HUDEP-2 (cell line): ENCODE measurements at regions not wholly inside any gene's neighbourhood (a gene's known extent, or its start where the extent isn't known, plus 50 kb on each side); places are given as distances from the start of the nearest gene placed in this dataset.
"Not testable (repeated sequence)": the region's sequence is repeated elsewhere in the genome, so short reads cannot be mapped to it uniquely, and the experiment has no call there.

Source experiments
- DNase-seq, 76 experiments: peaks; one replicate each; lab custom pipeline; 2025; ENCODE audit not compliant: unreplicated experiment in 76 of 76; lab: John Stamatoyannopoulos, UW

DNA sequence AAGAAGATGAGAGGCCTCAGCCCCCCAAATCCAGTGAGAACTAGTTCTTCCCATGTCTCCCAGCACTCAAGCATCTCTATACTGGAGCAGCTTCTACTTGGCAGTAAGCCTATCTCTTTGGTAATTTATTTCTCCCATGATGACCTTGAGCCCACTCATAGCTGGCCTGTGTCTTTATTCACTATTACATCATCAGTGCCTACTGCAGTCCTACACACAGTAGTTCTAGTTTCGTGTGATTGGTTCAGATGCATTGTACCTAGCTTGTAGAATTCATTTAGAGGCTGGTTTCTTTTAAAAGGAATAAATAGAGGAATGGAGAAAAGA, 255.6 kb upstream of the ZFP64 start:
- DNase-seq, result peak in 19 of 76 experiments; percentile 11 to 74 (median 39)

DNA sequence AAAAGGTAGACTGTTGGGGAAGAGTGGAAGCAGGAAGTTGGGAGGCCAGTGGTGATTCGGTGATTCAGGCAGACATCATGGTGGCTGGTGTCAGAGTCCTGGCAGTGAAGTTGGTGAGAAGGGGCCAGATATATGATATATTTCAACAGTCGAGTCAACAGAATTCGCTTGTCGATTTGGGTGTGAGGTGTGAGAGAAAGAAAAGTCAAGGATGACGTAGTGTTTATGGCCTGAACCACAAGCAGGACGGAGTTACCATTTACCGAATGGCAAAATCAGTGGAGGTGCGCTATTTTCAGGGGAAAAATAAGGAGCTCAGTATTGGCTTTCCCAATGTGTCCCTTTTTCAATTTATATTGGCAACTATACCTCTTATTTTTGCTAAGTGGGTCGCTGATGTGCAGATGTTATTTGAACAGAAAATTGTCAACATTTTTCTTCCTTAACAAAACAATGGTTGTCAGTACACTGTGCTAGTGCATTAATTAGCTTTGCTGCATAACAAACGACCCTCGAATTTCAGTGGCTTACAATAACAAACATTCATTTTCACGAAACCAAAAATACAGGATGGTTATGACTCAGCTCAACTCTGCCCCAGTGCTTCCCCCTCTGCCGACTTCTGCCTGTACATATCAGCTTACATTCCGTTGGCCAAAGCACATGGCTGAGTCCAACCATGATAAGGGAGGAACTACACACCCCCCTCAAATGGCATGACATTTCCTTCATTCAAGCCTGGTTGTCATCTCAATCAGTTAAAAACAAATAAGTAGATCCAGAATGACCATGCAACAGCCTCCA, 255.0 kb upstream of the ZFP64 start:
- peak in 45 of 76 experiments; percentile 2 to 74 (median 31) for DNase-seq

DNA sequence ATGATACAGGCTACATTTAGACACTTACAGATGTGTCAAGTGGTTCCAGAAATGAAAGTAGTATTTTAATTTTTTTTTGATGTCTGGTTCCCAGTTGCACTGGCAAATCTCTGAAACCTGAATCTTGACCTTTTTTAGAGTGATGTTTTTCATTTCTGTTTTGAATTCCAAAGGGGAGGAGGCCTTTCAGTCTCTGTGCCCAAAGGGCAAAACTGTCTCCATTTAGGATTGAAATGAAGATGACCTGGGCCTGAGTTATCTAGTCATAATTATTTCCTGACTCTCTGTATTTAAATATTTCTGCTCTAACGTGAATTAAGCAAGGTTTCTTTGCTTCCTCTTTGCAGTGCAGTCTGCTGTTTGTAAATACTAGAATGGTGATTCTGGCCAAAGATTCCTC, 252.9 kb upstream of the ZFP64 start:
- DNase-seq, result no peak

DNA sequence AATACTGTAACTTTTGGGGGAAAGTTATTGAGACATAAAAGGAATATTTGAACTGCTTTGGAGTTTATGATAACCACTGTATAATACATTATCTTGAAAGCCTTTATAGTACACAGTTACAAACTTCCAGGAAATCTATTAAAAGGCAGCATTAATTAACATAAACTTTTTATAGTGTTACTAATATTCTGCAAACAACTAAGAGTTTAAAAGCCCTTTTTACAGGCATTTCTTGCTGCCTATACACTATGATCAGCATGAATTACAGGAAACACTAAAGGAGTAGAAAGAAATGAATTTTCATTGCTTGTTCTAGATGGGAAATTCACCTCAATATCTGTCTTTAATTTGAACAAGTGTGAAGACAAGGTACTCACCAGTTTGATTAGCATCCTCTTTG, 252.3 kb upstream of the ZFP64 start:
- no peak for DNase-seq

DNA sequence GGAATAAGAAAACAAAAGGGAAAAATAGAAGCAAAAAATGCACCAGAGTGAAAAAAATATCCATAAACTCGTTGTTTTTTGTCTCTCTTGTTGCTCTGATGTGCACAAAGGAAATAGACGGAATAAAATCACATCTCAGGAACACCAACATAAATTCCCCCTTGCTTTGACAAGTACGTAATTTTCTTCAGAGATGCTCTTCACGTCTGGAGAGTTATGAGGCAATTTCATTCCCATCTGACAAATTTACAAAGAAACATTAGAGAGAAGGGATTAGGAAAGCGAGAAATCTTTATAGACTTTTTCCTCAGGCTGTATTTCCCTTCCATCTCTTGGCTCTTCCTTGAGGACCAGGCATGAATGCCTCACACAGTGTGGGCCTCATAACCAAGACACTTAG, 250.1 kb upstream of the ZFP64 start:
- DNase-seq, result no peak

DNA sequence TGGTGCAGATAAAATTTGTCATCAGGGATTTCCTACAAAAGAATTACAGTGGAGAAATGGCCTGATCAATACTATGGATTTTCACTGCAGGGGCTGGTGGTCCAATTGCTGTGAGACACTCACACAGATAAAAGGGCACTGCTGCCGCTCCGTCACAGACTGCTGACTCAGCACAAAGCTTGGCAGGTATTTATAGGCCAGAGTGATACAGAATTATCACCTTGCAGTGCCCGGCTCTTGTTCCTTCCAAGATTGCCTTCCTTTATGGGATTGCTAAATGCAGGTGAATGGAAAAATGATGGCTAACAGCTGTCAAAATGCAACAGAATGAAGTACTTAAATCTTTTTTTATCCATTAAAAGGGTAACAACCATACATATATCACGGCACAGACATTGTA, 247.8 kb upstream of the ZFP64 start:
- DNase-seq, result no peak

DNA sequence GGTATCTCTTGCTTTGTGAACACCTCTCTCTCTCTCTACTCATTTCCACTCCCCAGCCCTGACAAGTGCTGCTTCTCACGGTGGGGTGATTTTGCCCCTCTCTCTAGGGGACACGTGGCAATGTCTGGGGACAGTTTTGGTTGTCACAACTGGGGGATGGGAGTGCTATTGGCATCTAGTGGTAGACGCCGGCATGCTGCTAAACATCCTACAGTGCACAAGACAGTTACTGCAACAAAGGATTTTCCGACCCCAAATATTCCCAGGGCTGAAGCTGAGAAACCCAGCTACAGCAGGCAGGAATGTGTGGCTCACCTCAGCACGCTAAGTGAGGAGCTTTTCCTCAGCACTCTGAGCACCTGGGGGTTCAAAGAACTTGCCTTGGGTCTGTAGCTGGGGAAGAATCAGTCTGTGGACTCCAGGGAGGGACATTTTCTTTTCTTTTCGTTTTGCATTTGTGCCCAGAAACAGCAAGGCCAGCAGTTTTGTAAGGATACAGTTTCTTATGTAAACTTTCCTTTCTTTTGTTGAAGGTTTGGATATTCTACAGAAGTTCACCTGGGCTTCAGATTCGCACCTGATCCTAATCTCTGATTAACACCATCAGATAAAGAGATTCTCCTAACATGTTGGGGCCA, 246.9 kb upstream of the ZFP64 start:
- DNase-seq, result no peak

DNA sequence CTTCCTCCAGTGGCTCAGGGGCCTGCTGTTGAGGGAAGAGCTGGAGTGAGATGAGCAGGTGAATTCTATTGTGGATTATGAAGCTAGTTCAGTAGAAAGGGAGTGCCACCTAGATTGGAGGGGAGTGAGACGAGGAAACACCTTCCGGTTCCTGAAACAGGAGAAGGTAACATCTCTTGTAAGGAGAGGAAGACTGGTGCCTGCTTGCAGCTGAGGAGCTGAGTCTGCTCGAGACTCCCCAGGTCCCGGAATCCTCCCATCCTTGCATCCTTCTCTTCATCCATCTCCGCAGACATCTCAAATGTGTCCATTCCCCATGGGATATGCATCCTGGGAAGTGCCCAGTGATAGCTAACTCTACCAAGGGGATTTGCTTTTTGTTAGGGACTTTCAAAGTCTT, 242.9 kb upstream of the ZFP64 start:
- DNase-seq, result no peak

DNA sequence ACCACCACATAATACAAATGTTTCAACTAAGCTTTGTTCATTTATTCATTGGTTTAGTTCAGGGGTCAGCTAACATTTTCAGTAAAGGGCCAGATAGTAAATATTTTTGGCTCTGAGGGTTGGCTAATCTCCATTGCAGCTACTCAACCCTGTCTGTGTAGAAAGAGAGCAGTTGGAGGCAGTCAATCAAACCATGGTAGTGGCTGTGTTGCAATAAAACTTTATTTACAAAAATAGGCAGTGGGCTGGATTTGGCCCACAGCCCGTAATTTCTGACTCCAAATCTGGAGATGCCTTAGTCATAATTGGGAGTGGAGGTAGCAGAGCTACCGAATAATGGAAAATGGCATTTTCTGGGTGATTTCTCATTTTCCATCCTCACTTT, 242.5 kb upstream of the ZFP64 start:
- no peak for DNase-seq

DNA sequence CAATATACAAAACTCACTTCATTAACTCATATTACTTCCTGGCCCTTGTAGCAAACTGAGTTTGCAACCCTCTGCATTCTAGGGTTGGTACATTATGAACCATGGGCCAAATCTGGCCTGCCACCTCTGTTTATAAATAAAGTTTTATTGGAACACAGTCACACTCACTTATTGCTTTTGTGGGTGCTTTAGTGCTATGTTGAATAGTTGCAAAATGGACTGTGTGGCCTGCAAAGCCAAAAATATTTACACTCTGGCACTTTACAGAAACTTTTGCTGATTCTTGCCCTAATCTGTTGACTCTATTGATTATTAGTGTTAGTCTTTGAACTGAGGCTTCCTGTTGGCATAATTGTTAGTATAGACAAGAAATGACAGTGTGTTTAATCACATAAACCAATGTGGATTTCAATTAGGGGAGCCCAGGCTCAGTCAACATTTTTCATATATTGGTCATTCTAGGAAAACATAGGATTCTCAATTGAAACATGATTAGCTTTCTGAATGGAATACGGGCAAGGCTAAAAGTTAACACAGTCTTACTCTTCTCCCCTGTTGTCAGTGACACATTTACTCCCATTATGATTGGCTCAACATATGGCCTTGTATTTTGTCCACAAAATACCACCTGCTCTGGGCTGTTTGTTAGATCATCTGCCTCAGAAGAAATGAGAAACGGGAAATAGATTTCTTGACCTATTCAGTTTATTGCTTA, 241.9 kb upstream of the ZFP64 start:
- no peak for DNase-seq

DNA sequence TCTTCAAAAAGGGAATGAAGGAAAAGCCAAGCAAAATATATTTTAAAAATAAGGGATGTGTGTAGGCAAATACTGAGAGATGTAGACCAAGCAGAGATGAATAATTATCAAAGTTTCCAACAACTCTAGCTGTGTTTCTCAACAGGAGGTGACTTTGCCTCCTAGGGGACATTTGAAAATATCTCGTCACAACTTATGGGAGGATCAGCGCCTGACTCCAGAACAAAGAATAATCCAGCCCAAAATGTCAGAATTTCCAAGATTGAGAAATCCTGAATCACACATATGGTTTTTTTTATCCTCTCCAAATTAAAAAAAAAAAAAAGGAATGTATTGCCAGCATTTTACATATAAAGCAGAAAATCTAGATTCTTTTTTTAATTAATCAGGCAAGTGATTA, 241.2 kb upstream of the ZFP64 start:
- no peak for DNase-seq

DNA sequence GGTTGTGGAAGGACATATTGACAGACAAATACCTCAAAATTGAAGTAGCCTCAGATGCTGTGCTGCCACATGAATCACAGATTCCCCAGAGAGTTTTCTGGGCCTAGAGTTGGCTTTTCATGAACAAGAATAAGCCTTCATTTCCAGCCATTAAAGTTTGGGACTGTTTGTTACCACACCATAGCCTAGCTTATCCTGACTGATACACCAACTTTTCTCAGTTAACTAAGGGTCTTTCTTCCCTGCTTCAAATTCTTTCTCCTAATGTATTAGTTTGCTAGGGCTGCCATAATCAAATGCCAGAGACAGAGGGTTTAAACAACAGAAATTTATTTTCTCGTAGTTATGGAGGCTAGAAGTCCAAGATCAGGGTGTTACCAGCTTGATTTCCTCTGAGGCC, 237.4 kb upstream of the ZFP64 start:
- DNase-seq, result no peak

DNA sequence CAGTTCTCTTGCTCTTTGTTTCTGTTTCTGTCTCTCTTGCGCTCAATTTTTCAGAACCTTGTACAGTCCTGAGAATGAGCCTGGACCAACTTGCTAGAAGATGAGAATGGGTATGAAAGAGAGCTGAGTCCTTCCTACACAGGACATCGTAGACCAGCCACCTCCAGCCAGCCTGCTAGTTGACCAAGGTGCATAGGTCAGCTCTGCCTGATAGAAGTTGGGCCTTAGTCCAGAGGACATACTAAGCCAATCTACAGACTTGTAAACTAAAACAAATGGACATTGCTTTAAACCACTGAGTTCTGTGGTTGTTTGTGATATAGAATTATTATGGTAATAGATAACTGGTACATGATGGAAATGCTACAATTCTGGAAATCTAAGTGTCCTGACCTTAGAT, 236.4 kb upstream of the ZFP64 start:
- DNase-seq, result no peak

DNA sequence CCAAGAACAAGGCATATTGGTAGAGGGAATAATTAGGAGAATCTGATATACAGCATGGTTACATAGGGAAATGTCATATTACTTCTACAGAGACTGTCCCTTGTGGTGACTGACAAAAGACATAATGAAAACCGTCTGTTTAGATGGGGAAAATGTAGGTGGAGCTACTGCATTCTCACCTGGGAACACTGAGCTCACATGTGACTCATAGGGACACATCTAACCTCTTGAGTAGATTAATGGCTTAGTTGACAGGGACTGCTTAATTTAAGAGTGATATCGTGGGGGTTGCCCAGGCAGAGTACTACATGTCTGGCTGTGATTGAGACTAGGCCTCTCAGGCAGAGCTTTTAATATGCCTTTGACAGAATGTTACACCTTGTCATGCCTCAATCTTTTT, 235.3 kb upstream of the ZFP64 start:
- no peak for DNase-seq

DNA sequence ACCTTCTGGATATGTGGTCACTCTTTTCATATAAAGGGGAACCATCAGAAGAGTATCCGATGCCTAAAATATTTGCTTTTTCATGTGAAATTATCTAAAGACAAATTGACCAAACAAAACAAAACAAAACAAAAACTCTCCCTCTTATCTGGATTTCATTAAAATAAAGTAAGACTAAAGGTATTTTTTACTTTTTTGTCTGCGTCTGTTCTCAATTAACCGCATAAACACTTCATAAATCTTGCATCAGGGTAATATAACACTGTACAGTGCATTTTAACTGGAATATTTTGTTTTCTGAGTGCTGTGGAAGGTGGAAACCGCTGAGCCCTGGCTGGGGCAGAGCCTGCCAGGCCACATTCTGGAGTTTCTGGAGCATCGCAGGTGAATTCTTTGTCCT, 234.1 kb upstream of the ZFP64 start:
- DNase-seq, result no peak

DNA sequence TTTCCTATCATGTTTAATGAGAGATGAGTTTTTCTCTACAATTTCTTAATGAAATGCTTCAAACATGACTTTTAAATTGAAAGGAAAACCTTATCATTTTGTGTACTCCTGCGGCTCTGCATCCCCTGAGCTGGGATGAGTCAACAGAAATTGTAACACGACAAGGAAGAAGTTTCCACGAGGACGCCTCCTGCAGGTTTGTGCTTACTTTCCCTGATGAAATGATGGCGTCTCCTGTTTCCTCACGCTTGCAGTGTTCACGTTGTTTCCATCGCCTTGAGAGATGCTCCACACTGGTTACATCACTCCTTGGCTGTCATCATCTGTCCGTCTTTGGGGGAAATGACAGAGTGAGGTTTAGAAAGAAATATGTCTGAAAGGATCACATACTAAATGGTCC, 233.7 kb upstream of the ZFP64 start:
- DNase-seq, result peak in 1 of 76 experiments; percentile 12

DNA sequence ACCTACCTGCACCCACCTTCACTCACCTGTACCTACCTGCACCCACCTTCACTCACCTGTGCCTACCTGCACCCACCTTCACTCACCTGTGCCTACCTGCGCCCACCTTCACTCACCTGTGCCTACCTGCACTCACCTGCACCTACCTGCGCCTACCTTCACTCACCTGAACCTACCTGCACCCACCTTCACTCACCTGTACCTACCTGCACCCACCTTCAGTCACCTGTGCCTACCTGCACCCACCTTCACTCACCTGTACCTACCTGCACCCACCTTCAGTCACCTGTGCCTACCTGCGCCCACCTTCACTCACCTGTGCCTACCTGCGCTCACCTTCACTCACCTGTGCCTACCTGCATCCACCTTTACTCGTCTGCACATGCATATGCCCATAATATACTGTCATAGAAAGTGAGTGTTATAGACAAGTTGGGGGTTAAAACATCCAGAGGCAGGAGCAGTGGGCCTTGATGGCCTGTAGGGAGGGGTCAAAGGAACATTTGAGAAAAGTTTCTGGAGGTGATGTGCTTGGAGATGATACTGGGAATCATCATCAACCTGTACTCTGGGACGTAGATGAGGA, 232.9 kb upstream of the ZFP64 start:
- not testable (repeated sequence) for DNase-seq

DNA sequence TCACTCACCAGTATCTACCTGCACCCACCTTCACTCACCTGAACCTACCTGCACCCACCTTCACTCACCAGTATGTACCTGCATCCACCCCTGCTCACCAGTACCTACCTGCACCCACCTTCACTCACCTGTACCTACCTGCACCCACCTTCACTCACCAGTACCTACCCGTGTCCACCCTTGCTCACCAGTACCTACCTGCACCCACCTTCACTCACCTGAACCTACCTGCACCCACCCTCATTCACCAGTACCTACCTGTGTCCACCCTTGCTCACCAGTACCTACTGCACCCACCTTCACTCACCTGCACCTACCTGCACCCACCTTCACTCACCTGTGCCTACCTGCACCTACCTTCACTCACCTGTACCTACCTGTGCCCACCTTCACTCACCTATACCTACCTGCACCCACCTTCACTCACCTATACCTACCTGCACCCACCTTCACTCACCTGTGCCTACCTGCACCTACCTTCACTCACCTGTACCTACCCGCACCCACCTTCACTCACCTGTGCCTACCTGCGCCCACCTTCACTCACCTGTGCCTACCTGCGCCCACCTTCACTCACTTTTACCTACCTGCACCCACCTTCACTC, 232.1 kb upstream of the ZFP64 start:
- DNase-seq, result not testable (repeated sequence)

DNA sequence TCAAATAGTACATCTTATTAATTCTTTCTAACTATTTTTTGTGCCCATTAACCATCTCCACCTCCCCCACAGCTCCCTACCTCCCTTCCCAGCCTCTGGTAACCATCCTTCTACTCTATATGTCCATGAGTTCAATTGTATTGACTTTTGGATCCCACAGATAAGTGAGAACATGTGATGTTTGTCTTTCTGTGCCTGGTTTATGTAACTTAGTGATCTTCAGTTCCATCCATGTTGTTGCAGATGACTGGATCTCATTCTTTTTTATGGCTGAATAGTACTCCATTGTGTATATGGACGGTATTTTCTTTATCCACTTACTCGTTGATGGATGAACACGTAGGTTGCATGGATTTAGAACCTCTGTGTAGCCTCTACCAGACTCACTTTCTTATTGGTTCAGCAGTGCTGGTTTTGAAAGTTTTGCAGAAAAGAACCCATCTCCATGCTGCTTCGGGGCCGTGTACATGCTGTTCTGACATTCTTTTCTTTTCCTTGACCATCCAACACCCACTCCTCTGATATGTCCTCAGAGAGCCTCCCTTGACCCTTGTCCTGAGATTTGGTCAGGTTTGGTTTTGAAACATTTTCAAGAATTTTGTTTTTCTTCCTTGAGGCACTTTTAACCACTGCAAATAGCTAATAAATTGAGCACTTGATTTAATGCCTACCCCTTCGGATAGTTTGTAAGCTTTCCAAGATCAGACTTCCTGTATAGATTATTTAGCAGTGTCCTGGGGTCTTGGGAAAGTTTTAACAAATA, 231.2 kb upstream of the ZFP64 start:
- no peak for DNase-seq

DNA sequence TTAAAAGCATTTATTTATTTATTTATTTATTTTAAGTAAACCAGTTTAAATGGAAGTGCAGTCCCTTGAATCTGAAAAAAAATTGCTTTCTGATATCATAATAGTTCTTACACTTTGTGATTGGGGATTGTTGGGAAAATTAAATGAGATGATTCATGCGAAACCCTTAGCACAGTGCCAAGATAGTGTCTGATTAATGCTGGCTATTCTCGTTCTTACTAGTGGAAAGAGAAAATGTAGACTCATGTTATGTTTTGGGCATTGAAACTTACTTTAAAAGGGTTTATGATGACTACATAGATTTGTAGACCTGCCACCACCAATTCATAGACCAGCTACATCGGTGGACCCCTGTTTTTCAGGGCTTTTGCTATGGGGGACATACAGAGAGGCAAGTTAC, 229.2 kb upstream of the ZFP64 start:
- DNase-seq, result no peak

DNA sequence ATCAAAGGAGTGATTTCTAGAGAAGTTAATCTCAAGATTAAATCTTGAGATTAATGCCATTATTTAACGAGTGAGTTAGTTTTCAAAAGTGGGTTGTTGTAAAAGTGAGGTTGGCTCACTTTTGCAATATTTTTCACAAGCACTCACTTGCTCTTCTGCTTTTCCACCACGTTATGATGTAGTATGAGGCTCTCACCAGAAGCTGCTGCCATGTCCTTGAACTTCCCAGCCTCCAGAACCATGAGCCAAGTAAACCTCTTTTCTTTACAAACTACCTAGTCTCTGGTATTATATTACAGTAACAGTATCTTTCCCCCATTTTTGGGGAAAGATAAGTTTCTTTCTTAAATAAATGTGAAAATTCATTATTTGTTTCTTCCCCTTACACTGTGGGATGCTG, 227.6 kb upstream of the ZFP64 start:
- no peak for DNase-seq
